K562 (cell line): ENCODE measurements at regions not wholly inside any gene's neighbourhood (a gene's known extent, or its start where the extent isn't known, plus 50 kb on each side); places are given as distances from the start of the nearest gene placed in this dataset.

ENCODE experiments used
- ATAC-seq: fragments of 200-7000 bp; cut with Tn5 transposase; 3 replicates; pipeline ENCODE4 v1.9.1; 2020; ENCODE audit warnings: moderate library complexity
- BruUV-seq: library from RNA; stranded (reverse); fragments of 400-500 nt; replicated peaks from 2 replicates; lab custom pipeline; 2021; lab: Mats Ljungman, UMichigan
- CTCF ChIA-PET: fragments of 300-600 bp; formaldehyde crosslinking; extraction: SDS; loops from one replicate; lab custom pipeline; 2021; ENCODE audit warnings: low intra/inter-chr PET ratio; lab: Yijun Ruan, JAX
- POLR2A ChIA-PET: fragments of 300-600, 350-650 bp; sonication (Branson Sonifier 250); formaldehyde crosslinking; extraction: SDS; loops from one replicate; lab custom pipeline; 2021; ENCODE audit warnings: antibody characterized with exemption, inconsistent platforms; lab: Yijun Ruan, JAX
- DNase-seq, 4 experiments: peaks; one replicate each; pipeline versions ENCODE4 v3.0.0 to v3.0.0-alpha.2; 2011 to 2018; ENCODE audit warnings: low spot score in 3 of 4, mixed read lengths in 3 of 4; ENCODE audit errors: extremely low read depth in 1 of 4
- FAIRE-seq: peaks from 2 replicates; lab custom pipeline; 2011; peaks lifted over from hg19 to GRCh38; lab: Jason Lieb, UNC
- H2AFZ ChIP-seq: 2 replicates; pipeline ENCODE4 v1.6.0; 2011; ENCODE audit warnings: low read depth, low read length, control low read depth, inconsistent platforms
- H3K27ac ChIP-seq: fragments of 200-600 bp; 3 replicates; pipeline ENCODE4 v1.8.0; 2011; ENCODE audit warnings: low read depth, mild to moderate bottlenecking, control low read depth, inconsistent platforms, low read length, moderate library complexity, mixed read lengths; ENCODE audit errors: extremely low read depth
- H3K27me3 ChIP-seq, 2 experiments: fragments of 300-600 bp in 1 of 2; 2 replicates in 1 of 2; 3 replicates in 1 of 2; pipeline versions ENCODE4 v1.6.0 to v1.8.0; 2011; ENCODE audit warnings: inconsistent platforms in 2 of 2, low read length in 2 of 2, mild to moderate bottlenecking in 1 of 2, mixed read lengths in 1 of 2, moderate library complexity in 1 of 2; ENCODE audit not compliant: control insufficient read depth in 2 of 2, insufficient read depth in 2 of 2
- H3K36me3 ChIP-seq: fragments of 300-600 bp; 3 replicates; pipeline ENCODE4 v1.8.0; 2011; ENCODE audit warnings: mild to moderate bottlenecking, low read length, inconsistent platforms; ENCODE audit not compliant: control insufficient read depth, insufficient read depth
- H3K4me1 ChIP-seq, 2 experiments: fragments of 200-600 bp in 1 of 2; replicated peaks in 1 of 2; 2 replicates in 1 of 2; 3 replicates in 1 of 2; pipeline versions ENCODE4 v1.5.1 to v1.8.0; 2011; ENCODE audit warnings: inconsistent platforms in 2 of 2, low read length in 2 of 2, mild to moderate bottlenecking in 1 of 2, mixed read lengths in 1 of 2, moderate library complexity in 1 of 2; ENCODE audit not compliant: control insufficient read depth in 2 of 2, insufficient read depth in 2 of 2
- H3K4me2 ChIP-seq: 2 replicates; pipeline ENCODE4 v1.6.1; 2011; ENCODE audit warnings: low read length, control low read depth, inconsistent platforms, mixed read lengths; ENCODE audit not compliant: insufficient read depth
- H3K4me3 ChIP-seq: fragments of 200-600 bp; sonication (generic), shearing (Covaris generic); 2 replicates; pipeline ENCODE4 v1.5.1; 2016; ENCODE audit warnings: control low read depth, inconsistent platforms
- H3K79me2 ChIP-seq: fragments of 200-600 bp; 3 replicates; pipeline ENCODE4 v1.8.0; 2011; ENCODE audit warnings: low read length, inconsistent platforms; ENCODE audit not compliant: control insufficient read depth, insufficient read depth
- H3K9ac ChIP-seq, 2 experiments: 2 replicates each; pipeline versions ENCODE4 v1.6.0 to v1.6.1; 2011; ENCODE audit warnings: low read depth in 2 of 2, low read length in 2 of 2, control low read depth in 1 of 2, inconsistent platforms in 1 of 2, mild to moderate bottlenecking in 1 of 2, mixed read lengths in 1 of 2; ENCODE audit not compliant: insufficient read depth in 1 of 2
- H3K9me1 ChIP-seq: one replicate; pipeline ENCODE4 v1.6.0; 2011; ENCODE audit warnings: inconsistent platforms, mild to moderate bottlenecking, low read length, moderate library complexity; ENCODE audit not compliant: control insufficient read depth, insufficient read depth
- H3K9me3 ChIP-seq: replicated peaks from 2 replicates; pipeline ENCODE4 v1.5.1; 2011; ENCODE audit warnings: low read depth, low read length, inconsistent platforms; ENCODE audit not compliant: control insufficient read depth, insufficient read depth
- H4K20me1 ChIP-seq: replicated peaks from 2 replicates; pipeline ENCODE4 v1.6.1; 2011; ENCODE audit warnings: low read length, inconsistent platforms, mixed read lengths; ENCODE audit not compliant: control insufficient read depth, insufficient read depth
- DEAF1 ChIP-seq: fragments of 450-650 bp; formaldehyde crosslinking; IDR thresholded peaks from 2 replicates; pipeline ENCODE4 v1.4.0; 2020; ENCODE audit warnings: mild to moderate bottlenecking, moderate library complexity
- HDAC2 ChIP-seq: fragments of 450-650 bp; IDR thresholded peaks from 2 replicates; pipeline ENCODE4 v1.6.1; 2016; ENCODE audit warnings: mild to moderate bottlenecking
- HNRNPH1 ChIP-seq: fragments of 200-400 bp; formaldehyde crosslinking; optimal IDR thresholded peaks from 2 replicates; pipeline ENCODE3; 2017; ENCODE audit warnings: low read depth, mild to moderate bottlenecking, low read length, moderate library complexity
- NEUROD1 ChIP-seq: fragments of 150-350 bp; IDR thresholded peaks from 2 replicates; pipeline ENCODE4 v1.6.1; 2014; ENCODE audit warnings: borderline replicate concordance, low read length, low read depth; ENCODE audit not compliant: partially characterized antibody
- PTBP1 ChIP-seq: fragments of 200-400 bp; formaldehyde crosslinking; IDR thresholded peaks from 2 replicates; pipeline ENCODE4 v1.6.1; 2017; ENCODE audit warnings: low read depth, low read length
- TAF1 ChIP-seq: IDR thresholded peaks from 2 replicates; pipeline ENCODE4 v1.6.1; 2011; ENCODE audit warnings: mild to moderate bottlenecking, low read length, moderate library complexity; ENCODE audit not compliant: insufficient read depth, control insufficient read depth, severe bottlenecking; ENCODE audit errors: extremely low read depth
- ZNF24 ChIP-seq: fragments of 450-650 bp; IDR thresholded peaks from 2 replicates; pipeline ENCODE4 v1.6.1; 2016
- ZNF644 ChIP-seq: fragments of 200-800 bp; sonication (Bioruptor generic); IDR thresholded peaks from 2 replicates; pipeline ENCODE4 v1.6.1; 2016; ENCODE audit warnings: low read depth, missing genetic modification characterization, missing compliant biosample characterization
- WGBS: fragments of 100-300 bp; shearing (Covaris generic); methylation state at CpG from one replicate; pipeline ENCODE4 v1.1.6; 2016; ENCODE audit warnings: low coverage, mixed read lengths; ENCODE audit not compliant: insufficient coverage; ENCODE audit errors: missing lambda C conversion rate; 5-methylcytosine and 5-hydroxymethylcytosine counted together
- in situ Hi-C: fragments of 300-500 bp; cut with MboI; formaldehyde crosslinking; loops from 4 replicates; pipeline ENCODE4 v1.15.0; 2018; ENCODE audit warnings: inconsistent platforms, mixed read lengths
- intact Hi-C: fragments of 100-400 bp; cut with micrococcal nuclease; formaldehyde crosslinking; loops from 2 replicates; pipeline ENCODE4 v1.14.2; 2022

- ChIA-PET CTCF (no interaction called here), POLR2A (no interaction called here)
- H3K9me1 ChIP-seq = no peaks in the 10 kb centered on the region
- DNase-seq (no peak), ATAC-seq (no peak), FAIRE-seq (no peak)
- no peaks in the 10 kb centered on the region for H4K20me1 ChIP-seq
- no peak overlapping the region for H3K27ac ChIP-seq
- intact Hi-C loops = no loop called here
- no peaks in the 10 kb centered on the region for H3K4me1 ChIP-seq
- 0% methylated on average over 2 of the region's 2 CpGs for WGBS
- no peak for TF ChIP-seq HDAC2
- TF ChIP-seq NEUROD1 = no peak
- TF ChIP-seq ZNF24 = no peak
- TF ChIP-seq TAF1 = no peak
- no peak for TF ChIP-seq HNRNPH1
- no peak for TF ChIP-seq DEAF1 (CRISPR knock-in tag)
- no peak for TF ChIP-seq ZNF644 (tag)
- no peak for TF ChIP-seq PTBP1
- H3K79me2 ChIP-seq = no peaks in the 10 kb centered on the region
- no TSS peak for BruUV-seq
- no peak overlapping the region for H3K4me3 ChIP-seq
- no peaks in the 10 kb centered on the region; the same call in 1 of the 2 replicates for H3K9me3 ChIP-seq
- H3K27me3 ChIP-seq = no peaks in the 10 kb centered on the region
- H3K4me2 ChIP-seq = no peak overlapping the region
- H2AFZ ChIP-seq = no peak overlapping the region
- H3K9ac ChIP-seq = no peak overlapping the region
- in situ Hi-C loops = no loop called here
- H3K36me3 ChIP-seq = no peaks in the 10 kb centered on the region
These were observed 263.9 kb downstream of the DIPK2A start for GRCh38 chr3:144235489-144235888.
